ENCODE measurements at regions not wholly inside any gene's neighbourhood (a gene's known extent, or its start where the extent isn't known, plus 50 kb on each side); places are given as distances from the start of the nearest gene placed in this dataset.

GRCh38 chr2:14572633-14573032 lies 59.9 kb upstream of the LRATD1 start:
- Histone ChIP-seq H3K4me2 (ENCODE audit: insufficient read depth in 1 of 2, low read depth in 2 of 2, low read length in 2 of 2) (no peak overlapping the region), H3K27ac (ENCODE audit: low read depth, low read length) (no peak overlapping the region), H4K20me1 (replicated peaks in 1 of 2; ENCODE audit: control insufficient read depth in 1 of 2, insufficient read depth in 2 of 2, low read length in 2 of 2) (peaks cover 0 to 1% of the 10 kb centered on the region in 2 experiments), H2BK12ac (ENCODE audit: low read depth, low read length) (no peak overlapping the region), H3K4me1 (replicated peaks in 1 of 4; ENCODE audit: control insufficient read depth in 3 of 4, insufficient read depth in 4 of 4, low read length in 3 of 4) (no peaks in the 10 kb centered on the region), H2BK20ac (ENCODE audit: low read length) (no peak overlapping the region), H3K9me3 (ENCODE audit: insufficient read depth in 2 of 2, low read depth in 1 of 2, low read length in 1 of 2) (no peaks in the 10 kb centered on the region), H4K5ac (ENCODE audit: insufficient read length, low read depth, low read length) (no peak overlapping the region), H2BK120ac (replicated peaks; ENCODE audit: low read depth, low read length) (no peak overlapping the region), H2BK5ac (ENCODE audit: low read depth, low read length) (no peak overlapping the region), H2AFZ (ENCODE audit: low read length) (no peak overlapping the region), H3K18ac (ENCODE audit: extremely low read depth, low read length) (no peak overlapping the region), H3K23me2 (ENCODE audit: low read depth, low read length) (no peaks in the 10 kb centered on the region), H4K91ac (replicated peaks; ENCODE audit: insufficient read length, low read length) (no peak overlapping the region), H3K14ac (ENCODE audit: insufficient read length) (no peak overlapping the region), H3K27me3 (replicated peaks in 1 of 4; ENCODE audit: control insufficient read depth in 3 of 4, extremely low read depth in 1 of 4, insufficient read depth in 3 of 4, low read length in 3 of 4) (no peaks in the 10 kb centered on the region), H3K79me1 (ENCODE audit: low read depth, low read length) (no peaks in the 10 kb centered on the region), H3K79me2 (ENCODE audit: control insufficient read depth in 1 of 2, insufficient read depth in 2 of 2, low read length in 2 of 2) (no peaks in the 10 kb centered on the region), H2BK15ac (ENCODE audit: low read length) (no peak overlapping the region), H2AK5ac (ENCODE audit: low read depth, low read length) (no peak overlapping the region), H3K4ac (replicated peaks; ENCODE audit: insufficient read length, low read depth, low read length) (no peak overlapping the region), H3K36me3 (ENCODE audit: control insufficient read depth in 2 of 4, insufficient read depth in 4 of 4, low read length in 3 of 4) (no peaks in the 10 kb centered on the region), H3K4me3 (ENCODE audit: extremely low read depth in 1 of 4, insufficient read depth in 2 of 4, low read depth in 3 of 4, low read length in 4 of 4) (no peak overlapping the region), H4K8ac (ENCODE audit: extremely low read depth, insufficient read depth, low read length) (no peak overlapping the region), H3K9ac (replicated peaks in 1 of 4; ENCODE audit: extremely low read depth in 1 of 4, low read depth in 3 of 4, low read length in 3 of 4) (no peak overlapping the region), H3K56ac (replicated peaks; ENCODE audit: insufficient read length, low read depth, low read length) (no peak overlapping the region), H3K23ac (ENCODE audit: insufficient read length) (no peak overlapping the region)
- CTCF ChIA-PET (ENCODE audit: partially characterized antibody): no interaction called here
- FAIRE-seq: no peak
- no peak for DNase-seq (ENCODE audit: low read depth in 1 of 2, low spot score in 2 of 2)
- 85% methylated on average over 2 of the region's 2 CpGs; no CpG with 5 or more reads in 1 of the 2 experiments for WGBS, 2 experiments (ENCODE audit: extremely low coverage in 1 of 2, insufficient coverage in 1 of 2, insufficient read length in 1 of 2, insufficient replicate concordance in 2 of 2, low coverage in 1 of 2, low lambda C conversion rate in 2 of 2, missing lambda C conversion rate in 1 of 2)
- POLR2A ChIA-PET (ENCODE audit: partially characterized antibody): no interaction called here
- TF ChIP-seq USF2 (IDR thresholded peaks at IDR 0.05; ENCODE audit: low read length): no peak
- TF ChIP-seq EP300 (IDR thresholded peaks at IDR 0.05; ENCODE audit: borderline replicate concordance in 1 of 2, low read depth in 2 of 2, low read length in 2 of 2): no peak
- no peak for TF ChIP-seq SUZ12 (IDR thresholded peaks at IDR 0.05; ENCODE audit: low read length)
- no peak for TF ChIP-seq SP2 (IDR thresholded peaks at IDR 0.05; ENCODE audit: low read length)
- TF ChIP-seq POLR2AphosphoS5 (IDR thresholded peaks at IDR 0.05; ENCODE audit: low read depth, low read length): no peak
- TF ChIP-seq ZNF274 (IDR thresholded peaks at IDR 0.05; ENCODE audit: borderline replicate concordance, extremely low read depth, low read length): no peak
- TF ChIP-seq SIN3A (conservative IDR thresholded peaks at IDR 0.05 in 1 of 2, IDR thresholded peaks at IDR 0.05 in 1 of 2; ENCODE audit: low read depth in 1 of 2, low read length in 2 of 2): no peak
- TF ChIP-seq HDAC6 (IDR thresholded peaks at IDR 0.05; ENCODE audit: low read depth, low read length): no peak
- no peak for TF ChIP-seq SP4 (IDR thresholded peaks at IDR 0.05; ENCODE audit: low read length)

Measured in H1 (cell line).